Inferior parietal cortex (tissue), 1 donor: ENCODE measurements at regions not wholly inside any gene's neighbourhood (a gene's known extent, or its start where the extent isn't known, plus 50 kb on each side); places are given as distances from the start of the nearest gene placed in this dataset.
"Not testable (repeated sequence)": the region's sequence is repeated elsewhere in the genome, so short reads cannot be mapped to it uniquely, and the experiment has no call there.

ENCODE experiments used
- DNase-seq: peaks from one replicate; pipeline ENCODE4 v3.0.0-alpha.2; 2016; ENCODE audit errors: extremely low spot score

GRCh38 chr17:59494757-59495368, 70.5 kb upstream of the DHX40 start:
- DNase-seq = no peak

DNA sequence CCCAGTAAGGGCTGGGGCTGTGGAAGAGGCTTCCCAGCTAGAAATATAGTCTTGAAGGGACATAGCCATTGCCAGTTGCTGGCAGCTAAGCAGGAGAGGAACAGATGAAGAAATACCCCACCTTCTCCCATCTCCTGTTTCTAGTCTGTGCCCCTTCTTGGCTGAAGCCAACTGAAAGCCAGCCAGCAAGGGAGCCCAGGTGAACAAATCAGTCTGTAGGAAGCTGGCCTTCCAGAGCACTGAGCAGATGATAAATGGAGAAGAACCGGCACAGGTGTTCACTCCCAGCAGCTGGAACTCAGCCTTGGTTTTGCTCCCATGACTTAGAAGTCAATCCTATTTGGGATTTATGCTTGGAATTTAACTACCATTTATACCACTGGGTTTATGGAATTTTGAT, 69.2 kb upstream of the DHX40 start:
- DNase-seq = no peak

DNA sequence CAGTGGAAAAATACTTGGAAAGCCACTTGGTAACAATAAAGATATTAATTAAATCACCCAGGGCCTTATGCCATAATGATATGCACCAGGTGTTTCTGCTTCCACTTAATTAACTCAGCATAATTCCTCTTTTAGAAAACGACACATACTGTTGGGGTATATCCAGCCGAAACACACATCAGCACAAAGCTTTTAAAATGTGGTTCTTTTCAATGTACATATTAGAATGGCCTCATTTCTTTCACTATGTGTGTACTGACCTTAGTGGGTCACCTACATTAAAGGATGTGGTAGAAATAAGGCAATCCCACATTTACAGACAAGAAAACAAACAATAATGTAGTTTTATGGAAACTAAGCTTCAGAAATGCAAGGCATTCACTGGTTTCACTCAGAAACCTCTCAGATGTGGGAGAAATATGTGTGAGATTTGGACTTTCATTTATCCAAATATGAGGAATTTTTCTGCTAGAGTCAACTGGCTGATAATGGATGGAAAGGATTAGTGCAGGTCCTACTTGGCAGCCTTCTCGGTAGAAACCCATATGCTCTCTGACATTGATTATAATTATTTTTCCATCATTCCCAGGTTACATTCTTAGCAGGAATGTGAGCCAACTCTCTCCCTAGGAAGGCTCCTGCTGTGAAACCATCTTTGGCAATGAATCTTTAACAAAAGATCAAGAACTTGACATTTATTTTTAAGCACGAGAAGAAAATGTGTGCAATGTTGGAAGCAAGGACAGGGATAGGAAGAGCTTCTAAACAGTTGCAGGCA, 66.7 kb upstream of the DHX40 start:
- no peak for DNase-seq

GRCh38 chr17:59500086-59500655, 65.2 kb upstream of the DHX40 start:
- not testable (repeated sequence) for DNase-seq

DNA sequence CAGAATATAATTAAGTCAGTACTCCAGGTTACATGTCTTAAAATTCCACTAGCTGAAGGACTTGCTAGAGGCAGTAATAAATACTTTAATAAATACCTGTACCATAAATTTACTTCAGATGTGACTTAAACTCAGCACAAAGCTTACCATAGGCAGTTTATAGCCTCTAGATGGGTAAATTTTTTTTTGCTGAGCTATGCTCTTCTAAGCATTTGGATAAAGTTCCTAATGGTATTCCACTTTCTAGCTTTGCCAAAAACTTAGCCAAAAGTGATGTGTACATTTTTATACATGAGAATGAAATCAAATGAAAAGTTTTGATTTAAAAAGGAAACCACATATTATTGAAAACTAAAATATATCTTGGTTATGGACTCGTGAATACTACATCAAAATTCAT, 63.7 kb upstream of the DHX40 start:
- no peak for DNase-seq

GRCh38 chr17:59502800-59503199, 62.6 kb upstream of the DHX40 start:
- no peak for DNase-seq

DNA sequence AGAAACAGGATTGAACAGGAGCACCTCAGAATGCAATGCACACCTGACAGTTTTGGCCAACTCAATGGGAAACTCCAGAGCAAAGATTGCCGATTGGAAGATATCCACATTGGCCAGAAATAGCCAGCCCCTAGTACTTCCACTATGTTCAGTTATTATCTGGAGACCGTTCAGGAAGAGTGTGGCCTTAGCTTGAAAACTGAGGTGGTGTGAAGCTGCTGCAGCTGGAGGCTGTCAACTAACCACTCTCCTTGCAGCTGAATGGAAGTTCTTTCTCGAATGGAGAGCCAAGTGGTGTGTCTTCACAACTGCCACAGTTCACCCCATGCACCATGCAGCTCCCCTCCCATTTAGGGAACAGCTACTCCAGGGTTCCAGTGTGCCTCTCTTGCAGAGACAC, 61.9 kb upstream of the DHX40 start:
- no peak for DNase-seq

DNA sequence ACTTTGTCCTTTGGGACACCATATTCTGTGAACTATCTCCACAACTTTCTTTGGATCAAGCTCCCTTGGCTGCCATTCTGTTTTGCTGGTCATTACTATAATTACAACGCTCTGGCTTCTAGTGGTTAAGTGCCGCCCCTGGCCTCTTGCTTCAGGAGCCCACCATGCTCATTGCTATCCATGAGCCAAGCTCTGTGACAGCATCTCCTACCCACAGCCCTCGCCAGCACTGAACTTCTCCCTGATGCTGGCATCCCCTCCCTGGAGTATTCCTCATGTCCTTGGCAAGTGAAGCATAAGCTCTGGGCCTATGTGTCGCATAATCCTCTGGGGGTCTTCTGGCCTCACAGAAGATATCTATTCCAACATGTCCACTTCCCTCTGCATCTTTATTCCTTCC, 60.6 kb upstream of the DHX40 start:
- no peak for DNase-seq

GRCh38 chr17:59505610-59506276, 59.7 kb upstream of the DHX40 start:
- DNase-seq = no peak

GRCh38 chr17:59506894-59507726, 58.3 kb upstream of the DHX40 start:
- DNase-seq = peak; percentile 42

DNA sequence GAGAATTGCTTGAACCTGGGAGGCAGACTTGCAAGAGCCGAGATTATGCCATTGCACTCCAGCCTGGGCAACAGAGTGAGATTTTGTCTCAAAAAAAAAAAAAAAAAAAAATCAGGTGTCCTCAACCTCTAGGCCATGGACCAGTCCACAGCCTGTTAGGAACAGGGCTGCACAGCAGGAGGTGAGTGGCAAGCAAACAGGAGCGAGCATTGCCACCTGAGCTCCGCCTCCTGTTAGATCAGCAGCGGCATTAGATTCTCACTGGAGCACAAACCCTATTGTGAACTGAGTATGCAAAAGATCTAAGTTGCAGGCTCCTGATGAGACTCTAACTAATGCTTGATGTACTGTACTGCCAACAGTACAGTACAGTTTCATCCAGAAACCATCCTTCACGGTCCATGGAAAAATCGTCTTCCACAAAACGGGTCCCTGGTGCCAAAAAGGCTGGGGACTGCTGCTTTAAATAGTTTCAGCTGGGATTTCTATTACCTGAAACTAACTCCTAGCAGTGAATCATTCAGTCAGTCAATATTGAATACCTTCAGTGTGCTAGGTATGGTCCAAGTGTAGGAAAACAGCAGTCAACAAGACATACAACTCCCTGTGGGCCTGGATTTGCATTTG, 56.3 kb upstream of the DHX40 start:
- DNase-seq = no peak

- DNase-seq = no peak
Measured at GRCh38 chr17:59510611-59511010, 54.8 kb upstream of the DHX40 start.

GRCh38 chr17:59511726-59512125, 53.7 kb upstream of the DHX40 start:
- no peak for DNase-seq

DNA sequence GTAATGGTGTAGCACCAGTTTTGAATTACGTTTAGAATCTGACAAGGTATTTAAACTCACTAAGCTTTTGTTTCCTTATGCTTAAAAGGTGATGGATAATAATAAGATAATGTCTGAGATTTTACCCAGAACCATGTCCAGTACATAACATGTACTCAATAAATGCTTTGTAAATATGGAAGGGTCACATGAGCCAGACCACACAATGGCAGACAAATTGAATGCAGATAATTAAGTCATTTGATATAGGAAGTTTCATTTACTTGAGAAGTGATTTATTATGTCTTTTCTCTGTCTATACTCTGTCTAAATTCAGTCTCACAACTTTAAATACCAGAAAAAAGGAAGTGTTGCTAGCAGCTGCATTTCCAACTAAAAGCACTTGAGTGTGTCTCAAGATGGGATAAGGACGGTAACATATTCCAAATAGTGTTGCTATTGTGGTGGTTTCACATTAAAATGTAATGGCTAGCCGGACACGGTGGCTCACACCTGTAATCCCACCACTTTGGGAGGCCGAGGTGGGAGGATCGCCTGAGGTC, 52.5 kb upstream of the DHX40 start:
- DNase-seq = no peak

GRCh38 chr17:59513934-59514841, 51.2 kb upstream of the DHX40 start:
- peak; percentile 27 for DNase-seq
